GM18951 (cell line): ENCODE measurements at regions not wholly inside any gene's neighbourhood (a gene's known extent, or its start where the extent isn't known, plus 50 kb on each side); places are given as distances from the start of the nearest gene placed in this dataset.
"Not testable (repeated sequence)": the region's sequence is repeated elsewhere in the genome, so short reads cannot be mapped to it uniquely, and the experiment has no call there.

ENCODE experiments used
- POLR2A ChIP-seq: IDR thresholded peaks from 4 replicates; pipeline ENCODE4 v1.6.1; 2011; ENCODE audit warnings: mild to moderate bottlenecking; ENCODE audit not compliant: insufficient read length, insufficient read depth; ENCODE audit errors: extremely low read depth
- in situ Hi-C: fragments of 300-500 bp; cut with MboI; formaldehyde crosslinking; loops from one replicate; pipeline ENCODE4 v1.12.0; 2022; ENCODE audit warnings: low sequenced_read_pairs, mixed read lengths, inconsistent platforms; ENCODE audit not compliant: unreplicated experiment

DNA sequence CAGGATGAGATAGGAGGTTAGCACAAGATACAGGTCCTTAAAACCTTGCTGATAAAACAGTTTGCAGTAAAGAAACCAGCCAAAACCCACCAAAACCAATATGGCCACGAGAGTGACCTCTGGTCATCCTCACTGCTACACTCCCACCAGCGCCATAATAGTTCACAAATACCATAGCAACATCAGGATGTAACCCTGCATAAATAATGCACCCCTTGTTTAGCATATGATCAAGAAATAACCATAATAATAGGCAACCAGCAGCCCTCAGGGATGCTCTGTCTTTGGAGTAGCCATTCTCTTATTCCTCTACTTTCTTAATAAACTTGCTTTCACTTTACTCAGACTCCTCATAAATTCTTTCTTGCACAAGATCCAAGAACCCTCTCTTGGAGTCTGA lies 86.9 kb upstream of the PRSS3 start:
- in situ Hi-C loops: no loop called here
- no peak for TF ChIP-seq POLR2A

DNA sequence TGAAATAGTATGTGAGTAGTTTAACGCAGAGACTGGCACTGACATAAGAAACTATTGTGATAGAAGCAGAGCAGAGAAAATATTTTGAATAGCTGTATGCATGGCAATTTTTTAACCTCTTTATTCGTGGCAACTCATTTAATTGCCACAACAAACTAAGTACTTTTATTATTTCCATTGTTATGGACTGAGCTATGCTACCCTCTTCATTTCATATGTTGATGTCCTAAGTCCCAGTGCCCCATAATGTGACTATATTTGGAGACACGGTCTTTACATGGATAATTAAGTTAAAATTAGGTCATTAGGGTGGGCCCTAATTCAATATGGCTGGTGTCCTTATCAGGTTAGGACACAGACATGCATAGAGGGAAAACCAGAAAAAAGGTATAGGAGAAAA lies 86.1 kb upstream of the PRSS3 start:
- no peak for TF ChIP-seq POLR2A
- in situ Hi-C loops: no loop called here

DNA sequence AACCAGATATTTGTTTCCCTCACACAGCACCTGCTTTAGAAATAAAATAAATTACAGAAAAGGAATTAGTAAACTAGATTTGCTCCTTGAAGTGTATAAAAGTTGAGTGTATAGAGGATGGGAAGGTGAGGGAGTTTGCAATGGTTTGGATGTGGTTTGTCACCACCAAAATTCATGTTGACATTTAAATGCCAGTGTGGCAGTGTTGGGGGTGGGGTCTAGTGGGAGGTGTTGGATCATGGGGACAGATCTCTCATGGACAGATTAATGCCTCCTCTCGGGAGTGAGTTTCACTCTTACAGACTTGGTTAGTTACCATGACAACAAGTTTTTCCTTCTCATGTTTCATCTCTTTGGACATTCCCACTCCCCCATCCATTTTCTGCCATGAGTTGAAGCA lies 83.9 kb upstream of the PRSS3 start:
- in situ Hi-C loops: not testable (repeated sequence)

DNA sequence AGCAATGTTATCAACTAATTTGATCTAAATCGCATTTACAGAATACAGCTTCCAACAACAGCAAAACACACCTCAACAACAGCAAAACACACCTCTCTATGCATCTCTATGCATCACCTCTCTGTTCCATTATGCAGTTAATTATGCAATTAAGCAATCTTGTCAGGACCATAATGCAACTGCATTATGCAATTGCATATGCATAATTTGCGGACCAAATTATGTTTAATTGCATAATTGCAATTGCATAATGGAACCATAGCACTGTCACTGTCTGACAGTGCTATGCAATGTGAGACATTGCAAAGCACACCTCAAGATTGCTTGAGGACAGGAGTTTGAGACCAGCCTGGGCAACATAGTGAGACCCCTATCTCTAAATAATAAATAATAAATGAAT lies 80.4 kb upstream of the PRSS3 start:
- in situ Hi-C loops: no loop called here
- TF ChIP-seq POLR2A: no peak

DNA sequence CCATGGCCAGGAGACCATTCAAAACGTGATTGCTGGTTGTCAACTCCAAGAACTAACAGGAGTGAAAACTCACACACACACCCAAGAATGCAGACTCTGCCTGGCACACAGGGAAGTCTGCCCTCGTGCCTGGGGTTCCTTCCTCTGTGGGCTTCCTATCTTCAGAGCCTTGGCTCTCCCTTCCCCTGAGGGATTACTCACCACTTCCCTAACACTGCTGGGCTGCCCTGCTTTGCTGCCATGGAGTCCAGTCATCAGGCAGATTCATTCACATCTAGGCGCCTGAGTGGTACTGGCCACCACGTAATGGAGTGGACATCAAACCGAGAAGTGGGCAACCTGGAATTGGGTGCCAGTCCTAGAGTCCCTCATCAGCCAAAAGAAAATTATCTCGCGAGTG lies 76.4 kb upstream of the PRSS3 start:
- in situ Hi-C loops: no loop called here
- no peak for TF ChIP-seq POLR2A

DNA sequence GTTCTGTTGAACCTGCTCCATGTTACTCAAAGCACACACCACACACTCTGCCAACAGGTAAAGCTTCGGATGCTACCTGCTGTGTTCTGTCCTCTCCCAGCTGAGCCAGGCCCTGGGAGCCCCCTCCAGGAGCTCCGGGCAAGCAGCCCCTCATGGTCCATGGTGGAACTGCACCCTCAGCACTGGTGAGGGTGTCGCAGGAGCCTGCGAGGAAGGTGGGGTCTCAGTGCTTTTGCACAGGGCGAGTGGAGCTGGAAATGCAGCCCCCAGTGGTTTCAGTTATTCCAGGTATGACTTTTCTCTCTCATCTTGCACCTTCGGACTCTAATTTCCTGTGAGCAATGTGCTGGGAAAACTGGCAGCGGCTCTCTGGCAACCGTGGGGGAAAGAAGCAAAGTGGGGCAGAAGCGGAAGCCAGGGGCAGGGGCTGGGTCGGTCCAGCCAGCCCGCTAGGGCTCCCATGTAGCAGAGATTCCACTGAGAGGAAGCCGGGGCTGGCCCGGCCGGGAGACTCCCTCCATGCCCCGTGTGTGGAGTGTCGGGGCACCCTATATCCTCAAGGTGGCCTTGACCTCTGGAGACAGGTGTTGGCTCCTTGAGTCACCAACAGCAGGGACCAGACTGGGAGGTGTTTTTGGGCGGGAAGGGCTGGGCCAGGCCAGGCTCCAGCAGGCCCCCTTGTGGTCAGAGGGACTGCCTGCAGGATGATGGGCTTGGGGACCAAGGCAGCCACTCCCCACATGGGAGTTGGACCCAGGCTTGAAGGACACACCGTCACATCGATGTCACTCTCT lies 75.6 kb upstream of the PRSS3 start:
- in situ Hi-C loops: loop anchor here (5.0 kb wide), 1 partner anchor 97 kb away; no protein-coding TSS in a partner anchor
- TF ChIP-seq POLR2A: no peak

GRCh38 chr9:33721674-33722358 lies 73.5 kb upstream of the PRSS3 start:
- in situ Hi-C loops: loop anchor here (5.0 kb wide), 1 partner anchor 100 kb away; no protein-coding TSS in a partner anchor
- TF ChIP-seq POLR2A: no peak

DNA sequence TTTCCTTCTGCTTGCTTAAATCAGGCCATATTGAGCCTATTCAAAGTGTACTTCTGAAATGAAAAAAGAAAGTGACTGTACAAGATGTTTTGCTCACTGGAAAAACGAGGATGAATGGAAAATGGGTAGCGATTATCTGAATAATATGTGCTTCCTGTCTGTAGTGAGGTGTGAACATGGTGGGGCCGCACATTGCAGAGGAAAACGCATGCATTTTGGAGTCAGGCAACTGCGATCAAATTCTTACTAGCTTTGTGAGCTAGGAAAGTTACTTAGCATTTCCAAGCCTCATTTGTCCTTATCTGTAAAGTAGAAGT lies 73.0 kb upstream of the PRSS3 start:
- in situ Hi-C loops: loop anchor here (5.0 kb wide), 1 partner anchor 100 kb away; no protein-coding TSS in a partner anchor
- no peak for TF ChIP-seq POLR2A

GRCh38 chr9:33728613-33729012 lies 66.7 kb upstream of the PRSS3 start:
- TF ChIP-seq POLR2A: no peak
- in situ Hi-C loops: no loop called here

DNA sequence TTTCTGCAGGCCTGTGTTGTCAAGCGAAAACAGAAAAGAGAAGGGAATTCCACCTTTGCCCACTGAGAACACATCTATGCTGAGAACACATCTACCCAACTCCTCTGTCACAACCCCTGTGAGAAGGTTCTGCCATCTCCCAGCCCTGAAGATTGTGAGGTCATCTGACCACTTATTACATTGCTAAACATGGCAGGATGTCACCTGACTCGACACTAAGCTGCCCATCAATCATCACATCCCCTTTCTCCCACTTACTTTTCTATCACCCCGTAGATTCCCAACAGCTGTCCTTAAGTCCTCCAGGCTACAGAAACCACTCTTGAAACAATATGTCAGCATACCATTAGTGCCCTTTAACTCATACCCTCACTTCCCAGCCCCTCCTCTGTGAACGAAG lies 64.2 kb upstream of the PRSS3 start:
- in situ Hi-C loops: no loop called here
- no peak for TF ChIP-seq POLR2A

- in situ Hi-C loops: no loop called here
- no peak for TF ChIP-seq POLR2A
These were observed 63.7 kb upstream of the PRSS3 start for GRCh38 chr9:33731625-33732024.

DNA sequence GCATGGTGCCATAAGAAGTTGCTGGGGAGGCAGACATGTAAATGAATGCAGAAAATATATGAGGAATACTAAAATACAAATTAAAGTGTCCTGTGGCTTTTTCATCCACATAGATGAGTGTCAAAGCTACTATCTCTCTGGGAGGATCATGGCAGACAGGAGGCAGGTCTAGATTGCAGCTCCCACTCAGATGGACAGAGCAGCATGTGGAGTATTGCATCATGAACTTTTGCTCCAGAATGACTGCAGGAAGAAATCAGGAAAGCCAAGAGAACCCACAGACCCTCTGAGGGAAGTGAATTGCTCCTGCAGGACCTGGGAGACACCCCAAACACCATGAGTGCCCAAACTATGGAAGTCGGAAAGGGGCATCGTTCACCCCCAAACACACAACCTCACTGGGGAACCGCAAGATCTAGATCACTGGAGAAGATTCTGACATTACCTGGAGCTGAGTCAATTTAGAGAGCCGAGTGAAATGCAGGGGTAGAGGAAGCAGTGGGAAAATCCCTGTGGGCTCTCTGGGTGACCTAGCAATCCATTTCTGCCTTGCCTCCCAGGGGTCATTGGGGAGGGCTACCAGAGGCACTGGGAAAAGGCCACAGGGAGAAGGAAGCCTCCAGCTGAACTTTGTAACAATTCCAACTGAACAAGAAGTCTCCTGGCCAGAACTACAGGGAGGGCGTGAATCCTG lies 61.0 kb upstream of the PRSS3 start:
- in situ Hi-C loops: not testable (repeated sequence)

GRCh38 chr9:33734941-33735835 lies 60.2 kb upstream of the PRSS3 start:
- in situ Hi-C loops: not testable (repeated sequence)
